Hindlimb muscle (tissue), 1 donor: ENCODE measurements at regions not wholly inside any gene's neighbourhood (a gene's known extent, or its start where the extent isn't known, plus 50 kb on each side); places are given as distances from the start of the nearest gene placed in this dataset.
A peak's percentile ranks its signal among the peaks of the same experiment; 100 is the strongest.

ENCODE experiments used
- DNase-seq: peaks from one replicate; pipeline ENCODE4 v3.0.0-alpha.2; 2013

DNA sequence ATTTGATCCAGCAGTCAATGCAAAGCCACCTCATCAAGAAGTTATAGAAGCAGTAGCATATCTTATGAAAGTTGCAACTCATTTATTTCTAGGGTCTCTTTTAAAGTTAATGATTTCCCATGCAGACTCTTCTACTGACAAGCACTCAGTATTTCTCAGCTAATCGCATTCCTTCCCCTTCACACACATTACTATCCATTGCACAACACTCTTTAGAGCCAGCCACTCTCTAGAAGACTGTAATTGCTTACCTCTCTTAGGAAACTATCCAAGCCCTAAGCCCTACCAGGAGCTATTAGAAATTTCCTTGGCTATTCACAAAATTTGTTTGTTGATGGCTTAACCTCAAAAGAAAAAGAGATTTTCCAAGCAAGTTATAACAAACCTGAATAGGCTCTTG is 106.0 kb downstream of the ADAMTS1 start:
- no peak for DNase-seq

DNA sequence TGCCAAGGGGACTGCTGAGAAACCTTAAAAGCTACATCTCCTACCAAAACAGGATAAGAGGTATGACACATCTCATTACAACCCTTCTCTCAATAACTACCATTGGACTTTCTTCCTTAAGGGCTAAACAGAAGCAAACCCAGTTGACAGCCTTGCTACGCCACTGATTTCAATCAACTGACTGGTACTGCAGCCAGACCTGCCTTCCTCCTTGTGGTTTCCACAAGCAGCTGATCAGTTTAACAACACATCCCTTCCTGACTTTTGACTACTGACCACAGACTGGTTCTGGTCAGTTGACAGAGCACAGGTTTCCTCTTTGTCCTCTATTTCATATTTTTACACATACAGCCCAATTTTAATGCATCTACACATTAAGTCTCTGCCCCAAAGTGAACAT is 108.8 kb downstream of the ADAMTS1 start:
- no peak for DNase-seq

DNA sequence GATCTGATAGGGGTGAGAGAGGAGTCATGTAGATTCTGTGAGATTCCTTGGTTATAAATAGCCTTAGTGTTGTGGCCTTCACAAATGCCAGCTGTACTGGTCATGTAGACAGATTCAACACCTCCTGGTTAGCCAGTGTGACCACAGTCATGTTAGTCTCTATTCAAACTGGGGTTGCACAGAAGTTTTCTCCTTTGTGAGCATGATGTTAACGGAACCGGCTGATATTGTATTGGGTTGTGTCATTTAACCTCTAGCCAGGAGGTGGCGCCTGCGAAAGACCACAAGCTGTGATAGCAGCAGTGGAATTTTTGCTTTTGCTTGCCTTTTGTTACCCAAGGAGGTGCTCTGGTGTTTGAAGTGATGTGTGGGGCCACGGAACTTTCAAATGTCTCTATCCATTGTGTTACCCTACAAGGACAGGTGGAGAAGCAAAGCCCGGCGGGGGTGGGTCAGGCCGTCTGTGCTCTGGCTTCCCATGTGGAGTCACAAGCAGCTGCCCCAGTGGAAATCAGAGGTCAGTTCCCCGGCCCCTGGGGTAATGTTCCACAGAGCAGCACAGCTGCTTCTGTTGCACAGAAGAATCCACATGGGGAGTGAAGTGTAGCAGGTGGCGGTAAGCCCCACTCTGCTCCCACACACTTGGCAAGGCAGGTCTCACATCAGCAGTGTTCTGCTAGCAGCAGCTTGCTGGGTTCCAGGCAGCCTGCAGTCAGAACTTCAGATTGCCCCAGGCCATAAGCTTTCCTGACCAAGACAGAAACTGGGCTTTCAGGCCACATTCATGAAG is 112.6 kb downstream of the ADAMTS1 start:
- DNase-seq = peak; percentile 22

DNA sequence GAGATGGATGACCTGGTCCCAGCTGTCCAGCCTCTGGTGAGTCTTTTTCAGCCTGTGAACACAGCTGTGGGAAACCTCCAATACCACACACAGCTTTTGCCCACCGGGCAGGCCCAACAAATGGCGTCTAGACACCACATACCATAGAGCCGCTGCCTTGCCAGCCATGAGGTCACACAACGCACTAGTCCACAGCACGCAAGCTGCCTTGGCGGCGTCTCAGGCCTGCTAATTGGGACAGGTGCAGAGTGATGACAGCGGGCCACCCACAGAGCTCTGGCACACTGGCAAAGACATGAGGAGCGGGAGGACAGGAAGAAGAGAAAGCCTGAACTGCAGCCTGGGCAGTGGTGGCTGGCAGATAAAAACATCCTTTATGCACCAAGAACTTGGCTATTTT is 125.5 kb downstream of the ADAMTS1 start:
- peak; percentile 47 for DNase-seq

DNA sequence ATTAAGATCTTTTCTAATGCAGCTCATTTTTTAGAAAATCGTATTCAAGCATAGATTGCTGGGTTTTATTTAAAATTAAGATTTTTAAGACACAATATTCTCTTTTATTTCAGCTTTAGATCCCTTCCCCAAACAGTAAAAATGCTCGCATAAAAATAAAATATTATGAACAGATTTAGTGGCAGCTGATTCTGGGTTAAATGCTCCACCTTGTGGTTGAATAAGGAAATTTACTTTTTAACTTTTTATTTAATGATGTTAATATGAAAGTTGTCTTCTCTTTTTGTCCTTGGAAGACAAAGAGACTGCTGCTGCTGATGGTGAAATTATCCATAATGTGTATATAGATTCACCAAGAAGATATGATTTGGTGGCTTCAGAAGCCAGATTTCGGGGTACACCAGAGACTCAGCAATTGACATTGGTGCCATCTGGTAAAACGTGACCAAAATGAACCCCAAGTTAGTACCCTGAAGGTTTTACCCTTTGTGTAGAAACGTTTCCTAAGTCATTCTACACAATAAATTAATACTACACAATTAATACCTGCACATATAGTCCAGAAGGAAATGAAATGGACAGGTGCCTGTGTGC is 128.0 kb downstream of the ADAMTS1 start:
- DNase-seq = no peak

DNA sequence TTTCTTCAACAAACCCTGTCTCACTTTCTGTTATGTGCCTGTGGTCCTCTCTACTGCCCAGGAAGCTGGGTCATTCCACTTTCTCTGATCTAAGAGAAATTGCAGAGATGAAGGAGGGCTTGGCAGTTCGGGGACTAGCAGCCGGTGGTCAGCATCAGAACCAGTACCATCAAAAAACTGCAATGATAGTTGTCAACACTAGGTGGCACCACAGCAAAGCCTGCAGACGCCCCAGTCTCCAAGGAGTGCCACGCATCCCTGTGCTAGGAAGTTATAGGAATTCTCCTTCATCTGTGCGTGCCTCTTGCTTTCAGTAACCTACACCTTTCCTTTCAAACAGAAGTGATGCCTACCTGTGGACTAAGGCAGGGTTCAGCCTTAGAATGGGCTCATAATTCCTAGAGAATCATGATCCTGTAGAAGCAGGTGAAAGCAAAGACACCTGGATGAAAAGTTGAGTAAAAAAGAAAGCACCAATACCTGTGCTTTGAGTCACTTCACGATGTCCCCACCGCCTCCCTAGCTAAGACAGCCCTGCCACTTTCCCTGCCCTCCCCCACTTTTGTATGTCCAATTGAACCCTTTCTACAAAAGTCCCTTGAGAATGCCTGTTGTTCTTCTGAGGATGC is 129.2 kb downstream of the ADAMTS1 start:
- DNase-seq = peak; percentile 34

DNA sequence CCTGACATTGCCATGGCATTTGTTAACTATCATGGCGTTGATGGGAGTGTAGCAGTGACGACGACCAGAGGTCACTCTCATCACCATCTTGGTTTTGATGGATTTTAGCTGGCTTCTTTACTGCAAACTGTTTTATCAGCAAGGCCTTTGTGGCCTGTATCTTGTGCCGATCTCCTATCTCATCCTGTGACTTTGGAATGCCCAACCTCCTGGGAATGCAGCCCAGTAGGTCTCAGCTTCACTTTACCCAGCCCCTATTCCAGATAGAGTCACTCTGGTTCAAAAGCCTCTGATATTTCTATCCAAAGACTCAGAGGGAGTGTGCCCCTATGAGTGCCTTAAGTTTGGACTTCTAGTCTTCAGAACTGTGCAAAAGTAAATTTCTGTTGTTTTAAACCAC is 130.1 kb downstream of the ADAMTS1 start:
- DNase-seq = no peak

DNA sequence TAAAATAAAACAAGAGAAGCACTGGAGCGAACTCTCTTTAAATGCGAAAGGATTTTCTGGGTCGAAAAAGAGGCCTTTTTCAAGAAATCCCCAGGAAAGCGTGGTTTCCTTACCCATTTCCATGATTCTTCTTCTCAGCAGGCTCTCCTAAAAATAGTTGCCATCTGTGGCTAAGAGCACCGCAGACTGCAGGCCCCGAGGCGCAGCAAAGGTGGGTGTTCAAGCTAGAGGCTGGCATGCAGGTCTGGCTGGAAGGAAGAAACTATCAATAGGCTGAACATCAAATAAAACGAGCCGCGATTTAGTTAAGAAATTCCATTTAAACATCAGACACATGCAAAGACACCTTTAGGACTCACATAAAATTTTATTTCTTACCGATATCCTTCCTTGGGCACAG is 135.1 kb downstream of the ADAMTS1 start:
- no peak for DNase-seq

DNA sequence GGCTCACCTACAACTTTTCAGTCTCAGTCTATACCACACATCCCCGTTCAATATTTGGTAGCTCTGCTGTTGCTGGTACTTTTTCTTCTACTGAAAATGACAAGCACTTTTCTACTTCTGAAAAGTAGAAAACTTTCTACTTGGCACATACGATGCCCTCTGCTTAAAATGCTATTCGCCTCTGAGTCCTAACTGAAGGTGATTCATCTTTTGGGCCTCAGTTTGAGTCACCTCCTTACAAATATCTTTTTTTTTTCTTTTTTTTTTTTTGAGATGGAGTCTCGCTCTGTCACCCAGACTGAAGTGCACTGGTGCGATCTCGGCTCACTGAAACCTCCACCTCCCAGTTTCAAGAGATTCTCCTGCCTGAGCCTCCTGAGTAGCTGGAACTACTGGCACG is 136.0 kb upstream of the CYYR1 start:
- no peak for DNase-seq

DNA sequence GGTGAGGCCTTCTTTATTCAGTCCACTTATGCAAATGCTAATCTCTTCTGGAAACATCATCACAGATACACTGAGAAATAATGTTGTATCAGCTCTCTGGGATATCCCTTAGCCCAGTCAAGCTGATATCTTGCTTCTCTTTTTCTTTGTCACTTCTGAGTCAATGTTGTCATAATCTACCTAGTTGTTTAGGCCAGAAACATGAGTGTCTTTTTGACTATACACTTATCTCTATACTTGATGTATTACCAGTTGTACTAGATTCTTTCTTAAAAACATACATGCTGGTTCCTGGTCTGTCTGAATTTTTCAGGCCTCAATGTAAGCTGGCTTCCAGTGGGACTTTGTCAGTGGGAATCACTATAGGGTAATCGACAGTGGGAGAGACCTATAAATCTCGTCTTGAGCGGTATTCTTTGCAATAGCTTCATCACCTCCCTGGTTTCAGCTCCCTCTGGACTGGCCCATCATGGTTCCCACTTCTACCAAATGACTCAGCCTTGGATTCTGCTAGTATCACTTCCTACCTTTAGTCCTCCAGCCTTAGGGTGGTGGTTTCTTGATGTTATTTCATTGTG is 135.2 kb upstream of the CYYR1 start:
- no peak for DNase-seq

DNA sequence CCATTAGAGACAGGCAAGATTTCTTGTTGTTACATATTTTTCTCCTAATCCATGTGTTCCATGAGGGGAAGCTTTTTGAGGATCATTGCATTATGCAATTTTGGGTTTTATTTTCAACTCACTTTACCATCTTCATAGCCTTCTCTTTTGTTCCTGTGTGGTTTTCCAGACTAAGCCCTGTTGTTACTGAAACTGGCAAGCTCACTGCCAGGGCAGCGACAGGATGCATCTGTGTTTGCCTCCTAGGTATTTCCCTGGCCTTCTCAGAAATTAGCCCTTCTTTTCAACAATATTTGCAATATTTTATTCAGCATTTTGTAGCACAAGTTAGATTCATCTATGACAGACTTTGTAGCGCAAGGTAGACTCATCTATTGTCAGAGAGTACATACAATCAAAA is 134.2 kb upstream of the CYYR1 start:
- DNase-seq = no peak

DNA sequence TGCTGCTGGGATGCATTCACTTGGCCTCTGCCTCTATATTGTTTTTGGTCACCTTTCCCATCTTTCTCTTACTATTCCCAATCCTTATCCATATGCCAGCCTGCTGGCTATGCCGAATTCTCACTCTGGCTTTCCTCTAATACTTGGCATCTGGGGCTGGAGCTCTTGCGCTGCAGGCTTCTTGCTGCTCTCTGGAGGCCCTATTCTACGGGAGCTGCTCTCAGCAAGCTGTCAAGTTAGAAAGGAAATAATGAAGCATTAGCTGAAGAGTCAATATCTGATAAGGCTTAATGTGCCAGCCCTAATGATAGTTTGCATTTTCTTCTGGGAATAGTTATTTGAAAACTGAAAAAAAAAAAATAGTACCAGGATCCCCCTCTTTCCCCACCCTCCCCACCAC is 125.3 kb upstream of the CYYR1 start:
- no peak for DNase-seq

DNA sequence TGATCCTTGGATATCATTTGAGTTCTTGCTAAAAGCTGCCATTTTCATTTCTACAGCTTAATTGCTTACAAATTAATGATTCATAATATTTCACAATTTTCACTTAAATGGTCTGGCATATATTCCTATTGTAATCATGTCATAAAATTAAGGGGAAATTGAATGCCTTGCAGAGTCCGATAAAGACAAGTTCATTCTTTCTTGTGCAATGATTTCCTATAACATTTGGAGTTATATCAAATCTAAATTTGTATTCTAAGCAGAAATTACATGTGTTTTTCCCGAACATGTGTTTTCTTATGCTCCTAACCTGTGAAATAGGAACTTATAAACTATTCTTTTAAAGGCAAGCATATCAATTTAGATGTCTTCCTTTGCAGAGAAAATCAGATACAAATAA is 118.3 kb upstream of the CYYR1 start:
- DNase-seq = no peak

DNA sequence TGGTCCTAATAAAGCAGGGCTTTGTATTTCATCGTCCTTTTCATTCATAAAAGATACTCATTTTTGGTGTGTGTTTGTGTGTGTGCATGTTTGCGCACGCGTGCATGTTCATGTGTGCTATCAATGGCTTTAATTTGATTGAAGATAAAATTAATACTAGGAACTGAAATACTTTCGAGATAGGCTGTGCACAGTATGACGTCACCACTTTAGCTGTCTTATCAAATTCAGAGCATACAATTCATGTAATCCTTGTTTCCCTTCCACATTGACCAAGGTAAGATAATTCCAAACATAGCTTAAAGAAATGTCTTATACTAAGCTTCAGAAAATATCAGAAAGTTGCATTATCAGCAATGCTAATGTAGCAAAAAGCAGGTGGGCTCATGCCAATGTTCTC is 113.6 kb upstream of the CYYR1 start:
- no peak for DNase-seq

DNA sequence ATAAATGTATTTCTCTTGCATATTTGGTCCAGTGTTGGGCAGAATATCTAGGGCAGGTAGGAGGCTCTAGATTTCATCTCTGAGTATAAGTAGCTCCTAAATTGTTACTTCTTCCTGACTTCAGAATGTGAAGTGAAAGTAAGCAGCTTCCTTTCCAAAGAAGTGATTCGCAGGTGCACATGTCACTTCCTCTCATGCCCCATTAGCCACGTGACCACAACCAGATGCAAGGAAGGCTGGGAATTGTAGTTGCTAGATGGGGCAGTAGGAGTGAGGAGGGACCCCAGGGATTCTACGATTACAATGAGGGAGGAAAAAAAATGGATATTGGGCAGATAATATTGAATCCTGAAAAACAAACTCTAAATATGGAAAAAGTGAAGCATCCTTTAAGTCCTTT is 113.2 kb upstream of the CYYR1 start:
- DNase-seq = no peak

DNA sequence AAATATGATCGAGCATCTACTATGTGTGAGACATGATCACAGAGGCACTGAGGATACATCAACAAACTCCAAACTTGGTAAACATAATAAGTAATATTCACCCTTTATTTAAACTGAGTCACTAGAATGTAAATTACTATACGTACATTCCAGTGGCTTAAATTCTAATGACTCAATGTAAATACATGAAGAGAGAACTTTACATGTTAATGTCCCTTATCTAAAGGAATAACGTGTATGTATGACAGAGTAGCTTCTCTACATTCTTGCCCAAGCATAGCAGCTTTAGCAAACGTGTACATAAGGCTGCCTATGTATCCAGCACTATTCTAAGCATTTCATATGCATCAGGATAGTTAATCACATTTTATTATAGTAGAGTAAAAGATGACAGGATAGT is 111.8 kb upstream of the CYYR1 start:
- no peak for DNase-seq

DNA sequence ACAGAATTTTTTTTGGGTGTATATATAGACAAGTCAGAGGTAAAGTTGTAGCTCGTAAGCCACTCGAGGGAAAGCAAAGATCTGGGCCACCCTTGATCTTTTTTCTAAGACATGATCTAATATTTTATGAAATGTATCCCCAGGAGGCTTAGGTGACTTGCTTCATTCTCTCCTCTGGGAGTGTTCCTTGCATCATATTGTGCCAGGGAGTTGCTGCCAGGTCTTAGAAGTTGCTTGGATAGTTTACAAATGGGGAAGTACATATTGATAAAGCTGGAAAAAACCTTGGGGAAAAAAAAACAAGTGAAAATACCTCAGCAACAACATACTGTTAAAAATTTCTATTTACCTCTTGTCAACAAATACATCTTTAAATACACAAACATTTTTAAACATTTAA is 110.9 kb upstream of the CYYR1 start:
- no peak for DNase-seq

DNA sequence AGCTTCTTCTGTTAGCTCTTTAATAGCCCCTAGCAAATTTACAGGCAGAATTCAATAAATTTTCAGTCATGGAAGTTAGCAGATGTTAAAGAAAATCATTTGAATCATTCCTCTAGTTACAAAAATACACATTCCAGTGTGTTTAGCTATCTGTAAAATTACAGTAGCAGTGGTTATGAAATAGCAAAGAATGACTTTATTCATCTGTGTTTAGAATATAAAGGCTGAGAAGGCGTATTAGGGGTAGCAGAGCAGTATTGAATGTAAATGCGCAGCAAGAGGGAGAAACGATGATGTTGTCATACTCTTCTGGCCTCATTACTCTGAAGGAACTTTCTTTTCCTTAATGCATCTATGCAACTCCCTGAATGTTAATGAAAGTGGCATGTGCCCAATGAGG is 106.2 kb upstream of the CYYR1 start:
- no peak for DNase-seq

DNA sequence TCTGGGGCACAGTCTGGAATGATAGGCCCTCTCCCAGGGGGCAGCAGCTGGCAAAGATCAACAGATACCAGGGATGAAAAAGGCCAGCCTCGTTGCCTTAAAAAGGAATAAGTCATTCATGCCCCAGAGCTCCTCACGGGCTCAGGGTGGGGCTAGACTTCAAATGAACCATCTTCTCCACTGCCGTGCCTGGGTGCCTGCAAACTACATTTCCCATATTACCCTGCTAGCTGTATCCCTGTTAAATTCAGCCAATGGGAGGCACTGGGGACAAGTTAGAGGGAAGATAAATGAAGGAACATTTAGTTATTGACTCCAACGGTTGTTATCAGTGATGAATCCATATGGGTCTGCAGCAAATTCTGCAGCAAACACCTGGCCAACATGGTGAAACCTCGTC is 101.2 kb upstream of the CYYR1 start:
- DNase-seq = no peak

DNA sequence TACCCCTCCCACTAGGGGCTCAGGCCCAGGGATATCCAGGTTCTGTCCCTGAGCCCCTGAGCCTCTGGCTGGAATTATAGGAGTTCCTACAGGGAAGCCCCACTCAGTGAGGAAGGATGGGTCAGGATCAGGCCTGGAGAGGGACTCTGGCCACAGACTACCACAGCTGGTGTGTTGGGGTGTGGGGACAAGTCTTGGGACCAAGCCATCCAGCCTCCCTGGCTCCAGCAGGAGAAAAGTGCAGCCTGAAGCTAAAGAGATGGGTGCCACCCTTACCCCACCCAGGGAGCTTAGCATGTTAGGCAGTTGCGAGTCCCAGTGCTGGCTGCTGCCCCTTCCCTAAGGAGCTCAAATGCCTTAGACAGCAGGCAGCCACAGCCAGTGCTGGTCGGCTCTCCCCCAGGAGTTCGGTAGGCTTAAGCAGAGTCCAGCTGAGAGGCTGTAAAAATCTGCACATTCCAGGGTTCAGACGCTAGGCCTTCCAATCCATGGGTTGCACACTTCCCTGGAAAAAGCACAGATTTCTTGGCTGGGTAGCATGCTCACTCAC is 96.2 kb upstream of the CYYR1 start:
- DNase-seq = no peak

DNA sequence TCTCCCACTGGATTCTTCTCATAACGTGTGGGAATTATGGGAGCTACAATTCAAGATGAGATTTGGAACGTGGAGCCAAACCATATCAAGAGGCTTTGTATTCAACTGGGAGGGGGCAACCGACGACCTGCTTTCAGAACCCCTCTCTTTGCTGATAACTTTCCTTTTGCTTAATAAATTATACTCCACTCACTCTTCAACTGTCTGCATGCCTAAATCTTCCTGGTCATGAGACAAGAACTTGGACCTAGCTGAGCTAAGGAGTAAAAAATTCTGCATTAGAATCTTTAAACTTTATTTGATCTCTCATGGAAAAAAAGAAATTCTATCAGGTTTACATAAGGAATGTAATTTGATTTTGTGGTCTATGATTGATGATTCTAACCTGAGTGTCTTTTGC is 86.7 kb upstream of the CYYR1 start:
- no peak for DNase-seq

DNA sequence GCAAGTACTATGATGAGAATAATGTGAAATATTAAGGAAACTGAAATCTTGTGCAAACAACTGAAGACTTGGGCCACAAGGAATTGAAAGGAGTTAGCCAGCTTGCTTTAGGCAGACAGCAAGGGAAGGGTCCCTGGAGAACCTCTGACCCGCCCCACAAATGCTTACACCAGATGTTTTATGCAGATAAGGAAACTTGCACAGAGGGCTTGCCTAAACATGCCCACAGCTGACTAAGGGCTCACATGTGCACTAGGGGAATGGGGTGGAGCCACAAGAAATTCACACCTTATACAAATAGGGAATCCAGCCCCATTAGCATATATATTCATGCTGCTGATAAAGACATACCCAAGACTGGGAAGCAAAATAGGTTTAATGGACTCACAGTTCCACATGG is 86.1 kb upstream of the CYYR1 start:
- no peak for DNase-seq

DNA sequence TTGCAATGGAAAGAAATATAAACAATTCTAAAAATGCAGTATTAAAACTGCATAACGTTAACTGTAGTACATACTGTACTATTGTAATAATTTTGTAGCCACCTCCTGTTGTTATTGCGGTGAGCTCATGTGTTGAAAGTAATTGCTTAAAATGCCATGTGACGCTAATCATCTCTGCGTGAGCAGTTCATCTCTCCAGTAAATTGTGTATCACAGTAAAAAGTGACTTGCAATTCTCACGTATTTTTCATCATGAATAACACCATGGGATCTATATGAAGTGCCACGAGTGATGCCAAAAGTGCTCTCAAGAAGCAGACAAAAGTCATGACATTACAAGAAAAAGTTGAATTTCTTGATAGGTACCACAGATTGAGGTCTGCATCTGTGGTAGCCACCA is 82.4 kb upstream of the CYYR1 start:
- no peak for DNase-seq

DNA sequence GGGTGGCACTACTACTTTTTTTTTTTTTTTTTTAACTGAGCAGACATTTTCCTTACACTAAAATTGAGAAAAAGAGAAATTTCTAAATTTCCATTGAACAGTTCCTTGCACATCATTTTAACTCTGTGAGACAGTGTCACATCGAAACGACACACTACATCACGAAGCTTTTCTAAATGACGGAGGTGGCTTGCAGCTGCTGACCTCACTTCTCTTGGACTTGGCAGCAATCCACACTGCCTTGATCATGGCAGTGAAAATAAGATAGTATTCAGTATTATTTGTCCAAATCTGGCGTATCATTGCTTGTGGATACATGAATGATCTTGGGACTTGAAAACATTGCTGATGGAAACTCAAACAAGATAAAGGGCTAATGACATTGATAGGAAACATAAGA is 80.3 kb upstream of the CYYR1 start:
- no peak for DNase-seq
